Activated CD4-positive, alpha-beta T cell treated with anti-CD3 and anti-CD28 coated beads, Interleukin-10, Interleukin-2, amounts not matched to agents 100 ng/mL and 50 ng/mL, durations not matched to agents 16 hours and 8 hours (primary cell): ENCODE measurements at regions not wholly inside any gene's neighbourhood (a gene's known extent, or its start where the extent isn't known, plus 50 kb on each side); places are given as distances from the start of the nearest gene placed in this dataset.
"Not testable (repeated sequence)": the region's sequence is repeated elsewhere in the genome, so short reads cannot be mapped to it uniquely, and the experiment has no call there.

Experiments
- DNase-seq: peaks from one replicate; pipeline ENCODE4 v3.0.0-alpha.2; 2020

DNA sequence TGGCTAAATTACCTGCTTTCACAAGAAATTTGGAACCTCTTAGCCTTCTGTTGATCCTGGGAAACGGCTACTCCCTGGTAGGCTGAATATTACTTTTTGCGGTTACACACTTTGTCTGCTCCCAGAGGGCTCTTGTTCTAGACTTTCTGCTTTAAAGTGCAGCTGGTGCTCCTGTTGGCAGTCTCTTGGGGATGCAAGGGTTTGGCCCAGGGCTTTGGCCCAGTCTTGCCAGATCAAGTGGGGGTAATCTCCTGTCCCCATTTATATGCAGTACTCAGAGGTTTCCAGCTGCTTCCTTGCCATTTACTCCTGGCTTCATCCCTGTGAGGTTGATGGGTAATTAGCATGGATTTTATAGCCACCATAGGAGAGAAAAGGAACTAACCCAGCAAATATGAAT lies 558.2 kb upstream of the MIS18BP1 start:
- DNase-seq, result no peak

GRCh38 chr14:45810152-45810872 lies 557.3 kb upstream of the MIS18BP1 start:
- DNase-seq, result no peak

- no peak for DNase-seq
Observed at GRCh38 chr14:45807178-45807899, 554.3 kb upstream of the MIS18BP1 start.

DNA sequence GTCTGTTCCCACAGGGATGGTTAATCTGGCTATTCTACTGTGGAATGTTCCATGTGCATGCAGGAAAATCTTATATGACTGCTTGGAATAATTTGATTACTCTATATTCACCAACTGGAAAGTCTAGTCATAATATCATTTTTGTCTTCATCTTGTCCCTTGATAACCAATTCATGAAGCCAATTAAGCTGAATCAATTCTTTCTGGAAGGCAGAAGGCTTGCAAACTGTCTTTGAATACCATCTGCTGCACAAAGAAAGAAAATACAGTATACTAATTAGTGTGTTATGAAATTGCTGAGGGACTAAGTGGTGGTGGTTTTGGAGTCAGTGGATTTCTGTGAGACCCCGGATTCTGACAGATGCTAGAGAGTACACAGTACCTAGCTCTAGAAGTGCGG lies 546.5 kb upstream of the MIS18BP1 start:
- DNase-seq, result no peak

- DNase-seq, result no peak
Observed at GRCh38 chr14:45798659-45799058, 545.7 kb upstream of the MIS18BP1 start.

- not testable (repeated sequence) for DNase-seq
Observed at GRCh38 chr14:45796006-45796405, 543.0 kb upstream of the MIS18BP1 start.

DNA sequence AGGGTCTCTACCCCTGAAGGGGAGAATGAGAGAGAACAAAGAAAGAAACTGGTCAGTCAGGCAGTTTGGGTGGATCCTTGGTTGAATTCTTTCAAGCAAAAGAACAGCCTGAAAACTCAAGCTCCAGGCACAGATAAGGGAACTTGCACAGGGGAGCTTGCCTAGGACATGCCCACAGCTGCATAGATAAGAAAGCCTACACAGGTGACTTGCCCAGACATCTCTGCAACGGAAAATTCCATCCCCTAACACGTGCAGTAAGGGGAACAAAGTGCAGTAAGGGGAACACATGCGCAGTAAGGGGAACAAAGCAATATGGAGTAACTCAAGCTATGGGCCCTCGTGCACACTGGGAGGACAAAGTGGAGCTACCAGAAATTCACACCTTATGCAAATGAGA lies 540.1 kb upstream of the MIS18BP1 start:
- no peak for DNase-seq

GRCh38 chr14:45790293-45790692 lies 537.3 kb upstream of the MIS18BP1 start:
- DNase-seq, result no peak

GRCh38 chr14:45787167-45787566 lies 534.2 kb upstream of the MIS18BP1 start:
- no peak for DNase-seq

DNA sequence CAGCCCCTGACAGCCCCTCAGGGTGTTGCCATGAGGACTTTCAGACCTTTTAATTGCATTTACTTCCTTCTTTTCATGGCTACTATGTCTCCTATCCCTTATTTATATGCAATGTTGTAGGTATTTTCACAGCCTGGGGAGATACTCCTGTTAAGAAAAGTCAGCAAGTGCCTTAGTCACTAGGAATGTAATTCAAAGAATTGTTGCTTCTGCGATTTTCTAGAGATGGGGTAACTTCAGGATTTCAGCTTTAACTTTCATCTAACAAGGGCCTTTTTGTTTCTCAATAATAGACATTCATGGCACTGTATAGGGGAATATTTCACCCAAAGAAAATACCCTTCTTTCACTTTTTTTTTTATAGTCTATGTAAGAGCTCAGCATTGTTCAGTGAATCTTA lies 533.3 kb upstream of the MIS18BP1 start:
- no peak for DNase-seq

DNA sequence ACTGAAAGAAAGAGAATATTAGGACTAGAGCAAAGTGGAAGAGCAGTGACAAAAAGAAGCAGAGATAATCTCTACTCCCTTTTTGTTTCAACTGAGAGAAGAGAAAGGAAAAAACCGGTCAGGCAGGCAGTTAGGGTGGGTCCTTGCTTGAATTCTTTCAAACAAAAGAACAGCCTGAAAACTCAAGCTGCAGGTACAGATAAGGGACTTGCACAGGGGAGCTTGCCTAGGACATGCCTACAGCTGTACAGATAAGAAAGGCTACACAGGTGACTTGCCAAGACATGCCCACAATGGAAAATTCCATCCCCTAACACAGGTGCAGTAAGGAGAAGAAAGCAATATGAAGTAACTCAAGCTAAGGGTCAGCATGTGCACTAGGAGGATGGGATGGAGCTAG lies 532.2 kb upstream of the MIS18BP1 start:
- DNase-seq, result no peak

GRCh38 chr14:45766247-45766646 lies 513.2 kb upstream of the MIS18BP1 start:
- DNase-seq, result no peak

GRCh38 chr14:45757655-45758054 lies 504.7 kb upstream of the MIS18BP1 start:
- no peak for DNase-seq

GRCh38 chr14:45756412-45756811 lies 503.4 kb upstream of the MIS18BP1 start:
- not testable (repeated sequence) for DNase-seq

- DNase-seq, result no peak
Observed at GRCh38 chr14:45743884-45744283, 490.9 kb upstream of the MIS18BP1 start.

DNA sequence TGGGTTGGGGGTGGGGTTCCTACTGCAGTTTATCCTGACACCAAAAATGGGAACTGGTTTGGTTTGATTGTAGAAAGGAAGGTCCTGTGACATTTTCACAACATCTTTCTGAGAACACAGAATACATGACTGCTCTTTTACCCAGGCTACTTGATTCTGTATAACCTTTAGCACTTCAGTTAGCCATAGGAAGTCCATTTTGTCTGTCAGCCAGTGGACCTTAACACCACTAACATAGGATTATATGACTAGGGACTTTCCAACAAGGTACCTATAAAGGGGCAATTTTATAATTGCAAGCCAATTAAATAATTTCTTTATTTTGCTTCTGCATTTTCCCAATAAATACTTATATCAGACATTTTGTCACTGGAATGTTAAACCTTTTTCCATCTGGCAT lies 489.2 kb upstream of the MIS18BP1 start:
- DNase-seq, result no peak

DNA sequence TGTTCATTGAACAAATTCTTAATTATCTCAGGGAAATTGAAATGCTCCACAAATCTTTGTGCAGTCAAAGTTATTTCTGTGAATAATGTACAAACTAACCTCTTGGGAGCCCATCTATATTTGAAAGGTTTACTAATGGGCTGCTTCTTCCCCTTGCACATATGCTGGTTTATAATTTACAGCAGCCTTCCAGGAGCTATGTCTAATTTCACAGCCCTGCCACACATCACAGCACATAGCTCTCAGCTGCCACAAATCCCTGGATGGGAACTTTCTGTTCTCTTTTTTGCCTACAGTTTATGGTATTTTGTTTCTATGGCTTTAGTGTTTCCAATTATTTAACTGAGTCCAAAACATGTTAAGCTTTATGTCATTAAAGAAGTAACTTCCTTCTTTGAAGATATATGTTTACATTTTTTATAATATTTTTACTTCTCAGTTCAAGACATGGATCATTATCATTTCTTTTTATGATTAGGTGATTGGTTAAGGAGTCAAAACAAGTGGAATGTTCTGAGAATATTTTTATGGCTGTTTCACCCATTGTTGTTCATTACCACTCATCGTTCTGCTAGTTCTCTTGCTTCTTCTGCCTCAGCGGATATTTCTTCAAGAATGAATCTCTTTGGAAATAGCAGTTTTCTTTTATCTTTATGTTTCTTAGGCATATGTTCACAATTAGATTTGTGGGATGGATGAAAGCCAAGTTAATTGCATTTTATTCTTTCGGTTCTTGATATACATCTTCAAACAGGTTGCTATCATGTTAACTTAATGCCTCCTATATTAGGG lies 475.6 kb upstream of the MIS18BP1 start:
- no peak for DNase-seq

DNA sequence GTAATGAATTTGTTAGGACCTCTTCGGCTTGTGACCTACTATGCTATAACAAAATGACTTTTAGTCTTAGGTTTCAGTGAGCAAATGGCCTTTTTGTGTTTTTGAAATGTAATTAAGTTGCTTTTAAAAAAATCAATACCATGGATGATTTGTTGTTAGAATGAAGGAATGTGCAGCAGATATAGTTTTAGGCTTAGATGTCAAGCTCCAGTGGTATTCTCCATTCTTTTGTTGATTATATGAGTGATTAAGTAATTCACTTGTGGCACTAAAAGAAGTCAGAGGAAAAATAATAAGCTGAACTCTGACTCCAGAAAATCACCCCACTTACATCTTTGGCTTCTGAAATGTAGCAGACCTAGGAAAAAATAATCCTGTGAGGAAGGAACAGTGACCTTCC lies 474.1 kb upstream of the MIS18BP1 start:
- no peak for DNase-seq

GRCh38 chr14:45721472-45721871 lies 468.5 kb upstream of the MIS18BP1 start:
- DNase-seq, result no peak

GRCh38 chr14:45716572-45716971 lies 463.6 kb upstream of the MIS18BP1 start:
- DNase-seq, result no peak

GRCh38 chr14:45715946-45716345 lies 462.9 kb upstream of the MIS18BP1 start:
- no peak for DNase-seq

GRCh38 chr14:45709541-45709940 lies 456.5 kb upstream of the MIS18BP1 start:
- DNase-seq, result no peak

DNA sequence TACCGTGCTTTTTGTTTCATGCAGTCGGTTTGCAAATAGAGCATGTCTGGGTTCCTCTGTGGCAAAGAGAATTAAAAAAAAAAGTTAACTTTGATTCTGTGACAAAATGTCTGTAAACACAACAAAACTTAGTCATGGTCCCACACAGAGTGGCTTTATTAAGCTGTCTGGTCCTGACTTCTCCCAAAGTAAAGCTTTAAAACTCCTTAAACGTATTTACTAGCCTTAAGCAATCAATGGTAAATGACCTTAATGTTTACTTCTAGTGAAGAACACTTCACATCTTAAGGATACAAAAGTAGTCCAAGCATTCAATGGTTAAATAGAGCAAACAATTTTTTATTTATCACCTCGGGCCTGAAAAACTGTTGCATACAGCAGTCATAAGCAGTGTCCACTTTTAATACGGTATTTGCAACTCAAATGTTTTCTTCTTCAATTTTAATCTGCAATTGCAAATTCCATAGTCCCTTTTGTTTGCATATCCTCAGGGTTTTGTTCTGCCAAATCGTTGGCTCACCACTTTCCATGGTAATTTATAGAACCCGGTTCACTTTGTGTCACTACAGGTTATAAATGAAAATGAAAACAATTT lies 453.0 kb upstream of the MIS18BP1 start:
- DNase-seq, result no peak
